Breast epithelium (tissue), 4 donors: ENCODE measurements at regions not wholly inside any gene's neighbourhood (a gene's known extent, or its start where the extent isn't known, plus 50 kb on each side); places are given as distances from the start of the nearest gene placed in this dataset.
"Not testable (repeated sequence)": the region's sequence is repeated elsewhere in the genome, so short reads cannot be mapped to it uniquely, and the experiment has no call there.

Experiments
- DNase-seq, 2 donors: peaks; one replicate each; pipeline ENCODE4 v3.0.0-alpha.2; 2019; ENCODE audit warnings: low spot score in 2 of 2
- H3K27ac ChIP-seq, 2 donors: fragments of 200-600 bp; sonication (generic) in 1 of 2; one replicate each; pipeline ENCODE4 v1.5.1; 2016 to 2019; ENCODE audit warnings: mild to moderate bottlenecking in 1 of 2
- H3K27me3 ChIP-seq, 2 donors: fragments of 200-600 bp; sonication (generic) in 1 of 2; one replicate each; pipeline versions ENCODE4 v1.5.1 to v1.6.0; 2017 to 2019; ENCODE audit warnings: control low read depth in 1 of 2, mild to moderate bottlenecking in 1 of 2
- H3K36me3 ChIP-seq: fragments of 200-600 bp; one replicate; pipeline ENCODE4 v1.5.1; 2019
- H3K4me1 ChIP-seq, 2 donors: fragments of 200-600 bp; sonication (generic); one replicate each; pipeline ENCODE4 v1.5.1; 2016 to 2019; ENCODE audit warnings: control low read depth in 1 of 2
- H3K4me3 ChIP-seq, 3 donors: fragments of 200-600 bp; sonication (generic); 1 replicate in 2 of 3; 2 replicates in 1 of 3; pipeline ENCODE4 v1.5.1; 2016 to 2019; ENCODE audit warnings: mild to moderate bottlenecking in 3 of 3, moderate library complexity in 2 of 3
- H3K9me3 ChIP-seq, 2 donors: fragments of 200-600 bp; sonication (generic) in 1 of 2; one replicate each; pipeline ENCODE4 v1.5.1; 2016 to 2019; ENCODE audit warnings: control low read depth in 1 of 2
- POLR2A ChIP-seq: fragments of 450-650 bp; IDR thresholded peaks from one replicate; pipeline ENCODE4 v1.6.1; 2016; ENCODE audit warnings: antibody characterized with exemption, mild to moderate bottlenecking, moderate library complexity
- POLR2AphosphoS5 ChIP-seq, 3 donors: sonication (generic); formaldehyde crosslinking; IDR thresholded peaks; one replicate each; pipeline ENCODE4 v1.6.1; 2017; ENCODE audit warnings: antibody characterized with exemption in 3 of 3
- intact Hi-C: fragments of 100-400 bp; cut with DNase I; formaldehyde crosslinking; loops from one replicate; pipeline ENCODE4 v1.15.1; 2023; ENCODE audit warnings: low total_unique reads
- TF ChIP-seq, protein P1 (sequence below), 3 donors: fragments of 450-650 bp; IDR thresholded peaks; one replicate each; pipeline ENCODE4 v1.5.1; 2016 to 2017; ENCODE audit warnings: antibody characterized with exemption in 3 of 3, mild to moderate bottlenecking in 3 of 3, moderate library complexity in 3 of 3

DNA sequence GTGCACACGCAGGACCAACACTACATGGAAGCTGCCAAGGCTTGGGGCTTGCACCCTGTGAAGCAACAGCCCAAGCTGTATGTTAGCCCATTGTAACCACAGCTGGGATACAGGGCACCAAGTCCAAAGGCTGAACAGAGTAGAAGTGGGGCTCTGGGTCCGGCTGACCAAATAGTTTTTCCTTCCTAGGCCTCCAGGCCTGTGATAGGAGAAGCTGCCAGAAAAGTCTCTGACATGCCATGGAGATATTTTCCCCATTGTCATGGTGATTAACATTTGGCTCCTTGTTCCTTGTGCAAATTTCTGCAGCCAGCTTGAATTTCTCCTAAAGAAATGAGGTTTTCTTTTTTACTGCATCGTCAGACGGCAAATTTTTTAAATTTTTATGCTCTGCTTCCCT, 941.2 kb downstream of the FAM181B start:
- H3K9me3 ChIP-seq: no peaks in the 10 kb centered on the region
- intact Hi-C loops: no loop called here
- no peak overlapping the region for H3K4me3 ChIP-seq
- TF ChIP-seq, protein P1, sequence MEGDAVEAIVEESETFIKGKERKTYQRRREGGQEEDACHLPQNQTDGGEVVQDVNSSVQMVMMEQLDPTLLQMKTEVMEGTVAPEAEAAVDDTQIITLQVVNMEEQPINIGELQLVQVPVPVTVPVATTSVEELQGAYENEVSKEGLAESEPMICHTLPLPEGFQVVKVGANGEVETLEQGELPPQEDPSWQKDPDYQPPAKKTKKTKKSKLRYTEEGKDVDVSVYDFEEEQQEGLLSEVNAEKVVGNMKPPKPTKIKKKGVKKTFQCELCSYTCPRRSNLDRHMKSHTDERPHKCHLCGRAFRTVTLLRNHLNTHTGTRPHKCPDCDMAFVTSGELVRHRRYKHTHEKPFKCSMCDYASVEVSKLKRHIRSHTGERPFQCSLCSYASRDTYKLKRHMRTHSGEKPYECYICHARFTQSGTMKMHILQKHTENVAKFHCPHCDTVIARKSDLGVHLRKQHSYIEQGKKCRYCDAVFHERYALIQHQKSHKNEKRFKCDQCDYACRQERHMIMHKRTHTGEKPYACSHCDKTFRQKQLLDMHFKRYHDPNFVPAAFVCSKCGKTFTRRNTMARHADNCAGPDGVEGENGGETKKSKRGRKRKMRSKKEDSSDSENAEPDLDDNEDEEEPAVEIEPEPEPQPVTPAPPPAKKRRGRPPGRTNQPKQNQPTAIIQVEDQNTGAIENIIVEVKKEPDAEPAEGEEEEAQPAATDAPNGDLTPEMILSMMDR (IDR thresholded peaks at IDR 0.05): no peak
- no peak for TF ChIP-seq POLR2A
- no peak for TF ChIP-seq POLR2AphosphoS5 (IDR thresholded peaks at IDR 0.05)
- no peak overlapping the region for H3K27ac ChIP-seq
- no peak for DNase-seq
- no peaks in the 10 kb centered on the region for H3K36me3 ChIP-seq
- H3K27me3 ChIP-seq: no peaks in the 10 kb centered on the region
- H3K4me1 ChIP-seq: no peaks in the 10 kb centered on the region

DNA sequence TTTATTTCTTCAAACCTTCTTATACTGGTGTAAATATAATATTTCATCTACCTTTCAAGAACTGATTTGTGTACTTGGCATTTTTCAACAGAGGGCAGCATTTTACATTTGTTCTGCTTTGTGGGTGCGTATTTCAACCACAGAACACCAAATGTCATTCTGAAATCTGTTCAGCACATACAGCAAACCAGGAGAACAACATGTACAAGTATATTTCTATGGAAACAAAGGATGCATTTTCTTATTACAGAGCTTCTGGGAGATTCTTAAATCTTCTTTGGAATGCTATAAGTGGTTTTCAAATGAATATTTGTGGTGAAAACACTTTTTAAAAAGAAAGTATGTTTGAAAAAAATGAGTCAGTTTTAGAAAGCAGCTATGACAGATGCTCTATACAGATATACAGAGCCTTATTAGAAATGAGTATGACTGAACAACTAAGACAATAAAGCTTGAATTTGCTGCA, 946.0 kb downstream of the FAM181B start:
- intact Hi-C loops: no loop called here
- no peaks in the 10 kb centered on the region for H3K36me3 ChIP-seq
- H3K9me3 ChIP-seq: no peaks in the 10 kb centered on the region
- H3K27me3 ChIP-seq: no peaks in the 10 kb centered on the region
- no peaks in the 10 kb centered on the region for H3K4me1 ChIP-seq
- no peak for DNase-seq
- no peak overlapping the region for H3K4me3 ChIP-seq
- H3K27ac ChIP-seq: no peak overlapping the region
- TF ChIP-seq, protein P1 (IDR thresholded peaks at IDR 0.05): no peak
- TF ChIP-seq POLR2A (no peak), POLR2AphosphoS5 (IDR thresholded peaks at IDR 0.05) (no peak)

DNA sequence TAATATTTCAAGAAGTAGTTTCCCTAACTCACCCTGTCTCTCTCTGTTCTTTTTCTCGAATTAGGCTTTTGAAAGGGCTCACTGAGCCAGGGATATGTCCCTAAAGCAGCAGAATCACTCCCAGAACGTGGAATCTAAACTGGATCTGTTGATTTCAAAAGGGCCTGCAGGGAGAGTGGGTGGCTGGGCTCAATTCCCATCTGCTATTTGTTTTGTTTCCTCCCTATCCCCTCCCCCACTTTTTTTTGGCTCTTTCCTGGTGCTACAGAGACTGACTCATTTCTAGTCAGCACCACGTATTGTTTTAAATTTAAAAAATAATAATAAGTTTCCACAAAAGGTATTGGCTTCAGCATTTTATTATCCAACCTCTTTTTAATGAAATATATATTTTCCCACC, 961.5 kb downstream of the FAM181B start:
- TF ChIP-seq POLR2A (no peak), POLR2AphosphoS5 (IDR thresholded peaks at IDR 0.05) (no peak)
- TF ChIP-seq, protein P1 (IDR thresholded peaks at IDR 0.05): no peak
- Histone ChIP-seq H3K9me3 (no peaks in the 10 kb centered on the region), H3K4me3 (no peak overlapping the region), H3K27ac (no peak overlapping the region), H3K4me1 (no peaks in the 10 kb centered on the region), H3K36me3 (no peaks in the 10 kb centered on the region), H3K27me3 (no peaks in the 10 kb centered on the region)
- intact Hi-C loops: no loop called here
- DNase-seq: no peak

DNA sequence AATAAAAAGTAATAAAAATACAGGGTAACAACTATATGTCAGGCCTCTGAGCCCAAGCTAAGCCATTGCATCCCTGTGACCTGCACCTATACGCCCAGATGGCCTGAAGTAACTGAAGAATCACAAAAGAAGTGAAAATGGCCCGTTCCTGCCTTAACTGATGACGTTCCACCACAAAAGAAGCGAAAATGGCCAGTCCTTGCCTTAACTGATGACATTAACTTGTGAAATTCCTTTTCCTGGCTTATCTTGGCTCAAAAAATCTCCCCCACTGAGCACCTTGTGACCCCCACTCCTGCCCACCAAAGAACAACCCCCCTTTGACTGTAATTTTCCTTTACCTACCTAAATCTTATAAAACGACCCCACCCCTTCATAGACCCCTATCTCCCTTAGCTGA, 963.8 kb downstream of the FAM181B start:
- H3K27ac ChIP-seq, H3K27me3 ChIP-seq, intact Hi-C loops, DNase-seq, H3K4me3 ChIP-seq, H3K9me3 ChIP-seq, H3K36me3 ChIP-seq, H3K4me1 ChIP-seq: not testable (repeated sequence)

GRCh38 chr11:81756864-81757595, 976.6 kb downstream of the FAM181B start:
- DNase-seq: no peak
- TF ChIP-seq, protein P1 (IDR thresholded peaks at IDR 0.05): no peak
- TF ChIP-seq POLR2AphosphoS5 (IDR thresholded peaks at IDR 0.05) (no peak), POLR2A (no peak)
- Histone ChIP-seq H3K4me1 (no peaks in the 10 kb centered on the region), H3K4me3 (no peak overlapping the region), H3K9me3 (no peaks in the 10 kb centered on the region), H3K27ac (no peak overlapping the region), H3K27me3 (no peaks in the 10 kb centered on the region), H3K36me3 (no peaks in the 10 kb centered on the region)
- intact Hi-C loops: no loop called here
